Testis (tissue), 2 donors: ENCODE measurements at regions not wholly inside any gene's neighbourhood (a gene's known extent, or its start where the extent isn't known, plus 50 kb on each side); places are given as distances from the start of the nearest gene placed in this dataset.

Source experiments
- CTCF ChIP-seq, 3 experiments: fragments of 450-650 bp in 2 of 3; fragments of 200-600 bp in 1 of 3; sonication (generic) in 1 of 3; IDR thresholded peaks; one replicate each; pipeline ENCODE4 v1.5.1; 2016 to 2019; ENCODE audit warnings: antibody characterized with exemption in 3 of 3, mild to moderate bottlenecking in 2 of 3, moderate library complexity in 1 of 3
- POLR2A ChIP-seq: fragments of 450-650 bp; IDR thresholded peaks from one replicate; pipeline ENCODE4 v1.6.1; 2017; ENCODE audit warnings: antibody characterized with exemption, mild to moderate bottlenecking, moderate library complexity

GRCh38 chr13:99614465-99614885, 113.2 kb downstream of the TM9SF2 start:
- TF ChIP-seq CTCF (IDR thresholded peaks at IDR 0.05) (no peak), POLR2A (no peak)
